ENCODE measurements at regions not wholly inside any gene's neighbourhood (a gene's known extent, or its start where the extent isn't known, plus 50 kb on each side); places are given as distances from the start of the nearest gene placed in this dataset.

GRCh38 chr16:5862103-5862840 is 764.7 kb upstream of the EEF2KMT start:
- no peaks in the 10 kb centered on the region for H3K36me3 ChIP-seq (ENCODE audit: insufficient read depth, low read length)
- peaks cover 3% of the 10 kb centered on the region; the same call in 1 of the 2 replicates for H3K4me1 ChIP-seq (ENCODE audit: insufficient read depth, low read length)
- no peaks in the 10 kb centered on the region for H3K9me3 ChIP-seq (ENCODE audit: control insufficient read depth, insufficient read depth, low read length)
- no peak overlapping the region for H3K9ac ChIP-seq (ENCODE audit: low read depth, low read length)

GRCh38 chr16:5861241-5861640 is 763.6 kb upstream of the EEF2KMT start:
- Histone ChIP-seq H3K4me1 (ENCODE audit: insufficient read depth, low read length) (peaks cover 3% of the 10 kb centered on the region; the same call in 1 of the 2 replicates), H3K36me3 (ENCODE audit: insufficient read depth, low read length) (no peaks in the 10 kb centered on the region), H3K9ac (ENCODE audit: low read depth, low read length) (no peak overlapping the region), H3K9me3 (ENCODE audit: control insufficient read depth, insufficient read depth, low read length) (no peaks in the 10 kb centered on the region)

- no peak overlapping the region for H3K9ac ChIP-seq (ENCODE audit: low read depth, low read length)
- peaks cover 3% of the 10 kb centered on the region; the same call in 1 of the 2 replicates for H3K4me1 ChIP-seq (ENCODE audit: insufficient read depth, low read length)
- H3K9me3 ChIP-seq (ENCODE audit: control insufficient read depth, insufficient read depth, low read length): no peaks in the 10 kb centered on the region
- H3K36me3 ChIP-seq (ENCODE audit: insufficient read depth, low read length): no peaks in the 10 kb centered on the region
These were observed 760.6 kb upstream of the EEF2KMT start for GRCh38 chr16:5858180-5858579.

GRCh38 chr16:5854027-5854426 is 756.4 kb upstream of the EEF2KMT start:
- no peaks in the 10 kb centered on the region for H3K36me3 ChIP-seq (ENCODE audit: insufficient read depth, low read length)
- H3K9ac ChIP-seq (ENCODE audit: low read depth, low read length): no peak overlapping the region
- no peaks in the 10 kb centered on the region for H3K4me1 ChIP-seq (ENCODE audit: insufficient read depth, low read length)
- no peaks in the 10 kb centered on the region for H3K9me3 ChIP-seq (ENCODE audit: control insufficient read depth, insufficient read depth, low read length)

GRCh38 chr16:5852151-5852550 is 754.6 kb upstream of the EEF2KMT start:
- no peaks in the 10 kb centered on the region for H3K4me1 ChIP-seq (ENCODE audit: insufficient read depth, low read length)
- no peaks in the 10 kb centered on the region for H3K9me3 ChIP-seq (ENCODE audit: control insufficient read depth, insufficient read depth, low read length)
- no peaks in the 10 kb centered on the region for H3K36me3 ChIP-seq (ENCODE audit: insufficient read depth, low read length)
- no peak overlapping the region for H3K9ac ChIP-seq (ENCODE audit: low read depth, low read length)

- Histone ChIP-seq H3K9me3 (ENCODE audit: control insufficient read depth, insufficient read depth, low read length) (no peaks in the 10 kb centered on the region), H3K9ac (ENCODE audit: low read depth, low read length) (no peak overlapping the region), H3K36me3 (ENCODE audit: insufficient read depth, low read length) (no peaks in the 10 kb centered on the region), H3K4me1 (ENCODE audit: insufficient read depth, low read length) (no peaks in the 10 kb centered on the region)
These were observed 753.9 kb upstream of the EEF2KMT start for GRCh38 chr16:5851393-5851982.

- no peak overlapping the region for H3K9ac ChIP-seq (ENCODE audit: low read depth, low read length)
- no peaks in the 10 kb centered on the region for H3K4me1 ChIP-seq (ENCODE audit: insufficient read depth, low read length)
- H3K9me3 ChIP-seq (ENCODE audit: control insufficient read depth, insufficient read depth, low read length): no peaks in the 10 kb centered on the region
- no peaks in the 10 kb centered on the region for H3K36me3 ChIP-seq (ENCODE audit: insufficient read depth, low read length)
These were observed 753.2 kb upstream of the EEF2KMT start for GRCh38 chr16:5850632-5851392.

GRCh38 chr16:5845046-5845445 is 747.5 kb upstream of the EEF2KMT start:
- Histone ChIP-seq H3K4me1 (ENCODE audit: insufficient read depth, low read length) (peaks cover 10% of the 10 kb centered on the region), H3K9me3 (ENCODE audit: control insufficient read depth, insufficient read depth, low read length) (no peaks in the 10 kb centered on the region), H3K9ac (ENCODE audit: low read depth, low read length) (no peak overlapping the region), H3K36me3 (ENCODE audit: insufficient read depth, low read length) (no peaks in the 10 kb centered on the region)

GRCh38 chr16:5841974-5842373 is 744.4 kb upstream of the EEF2KMT start:
- no peaks in the 10 kb centered on the region for H3K9me3 ChIP-seq (ENCODE audit: control insufficient read depth, insufficient read depth, low read length)
- H3K36me3 ChIP-seq (ENCODE audit: insufficient read depth, low read length): no peaks in the 10 kb centered on the region
- no peak overlapping the region for H3K9ac ChIP-seq (ENCODE audit: low read depth, low read length)
- H3K4me1 ChIP-seq (ENCODE audit: insufficient read depth, low read length): peaks cover 10% of the 10 kb centered on the region

GRCh38 chr16:5838725-5839124 is 741.1 kb upstream of the EEF2KMT start:
- no peak overlapping the region for H3K9ac ChIP-seq (ENCODE audit: low read depth, low read length)
- H3K36me3 ChIP-seq (ENCODE audit: insufficient read depth, low read length): no peaks in the 10 kb centered on the region
- no peaks in the 10 kb centered on the region for H3K9me3 ChIP-seq (ENCODE audit: control insufficient read depth, insufficient read depth, low read length)
- peaks cover 10% of the 10 kb centered on the region for H3K4me1 ChIP-seq (ENCODE audit: insufficient read depth, low read length)

GRCh38 chr16:5838071-5838470 is 740.5 kb upstream of the EEF2KMT start:
- no peaks in the 10 kb centered on the region for H3K36me3 ChIP-seq (ENCODE audit: insufficient read depth, low read length)
- no peaks in the 10 kb centered on the region for H3K9me3 ChIP-seq (ENCODE audit: control insufficient read depth, insufficient read depth, low read length)
- no peak overlapping the region for H3K9ac ChIP-seq (ENCODE audit: low read depth, low read length)
- peaks cover 10% of the 10 kb centered on the region for H3K4me1 ChIP-seq (ENCODE audit: insufficient read depth, low read length)

GRCh38 chr16:5837007-5837670 is 739.5 kb upstream of the EEF2KMT start:
- Histone ChIP-seq H3K36me3 (ENCODE audit: insufficient read depth, low read length) (no peaks in the 10 kb centered on the region), H3K9ac (ENCODE audit: low read depth, low read length) (no peak overlapping the region), H3K9me3 (ENCODE audit: control insufficient read depth, insufficient read depth, low read length) (no peaks in the 10 kb centered on the region), H3K4me1 (ENCODE audit: insufficient read depth, low read length) (peaks cover 7% of the 10 kb centered on the region)

GRCh38 chr16:5835876-5836275 is 738.3 kb upstream of the EEF2KMT start:
- Histone ChIP-seq H3K36me3 (ENCODE audit: insufficient read depth, low read length) (no peaks in the 10 kb centered on the region), H3K4me1 (ENCODE audit: insufficient read depth, low read length) (peaks cover 1% of the 10 kb centered on the region; the same call in 1 of the 2 replicates), H3K9me3 (ENCODE audit: control insufficient read depth, insufficient read depth, low read length) (no peaks in the 10 kb centered on the region), H3K9ac (ENCODE audit: low read depth, low read length) (no peak overlapping the region)

- no peak overlapping the region for H3K9ac ChIP-seq (ENCODE audit: low read depth, low read length)
- no peaks in the 10 kb centered on the region for H3K9me3 ChIP-seq (ENCODE audit: control insufficient read depth, insufficient read depth, low read length)
- H3K4me1 ChIP-seq (ENCODE audit: insufficient read depth, low read length): peaks cover 5% of the 10 kb centered on the region; the same call in 1 of the 2 replicates
- no peaks in the 10 kb centered on the region for H3K36me3 ChIP-seq (ENCODE audit: insufficient read depth, low read length)
These were observed 728.7 kb upstream of the EEF2KMT start for GRCh38 chr16:5826332-5826731.
